ENCODE measurements at regions not wholly inside any gene's neighbourhood (a gene's known extent, or its start where the extent isn't known, plus 50 kb on each side); places are given as distances from the start of the nearest gene placed in this dataset.

DNA sequence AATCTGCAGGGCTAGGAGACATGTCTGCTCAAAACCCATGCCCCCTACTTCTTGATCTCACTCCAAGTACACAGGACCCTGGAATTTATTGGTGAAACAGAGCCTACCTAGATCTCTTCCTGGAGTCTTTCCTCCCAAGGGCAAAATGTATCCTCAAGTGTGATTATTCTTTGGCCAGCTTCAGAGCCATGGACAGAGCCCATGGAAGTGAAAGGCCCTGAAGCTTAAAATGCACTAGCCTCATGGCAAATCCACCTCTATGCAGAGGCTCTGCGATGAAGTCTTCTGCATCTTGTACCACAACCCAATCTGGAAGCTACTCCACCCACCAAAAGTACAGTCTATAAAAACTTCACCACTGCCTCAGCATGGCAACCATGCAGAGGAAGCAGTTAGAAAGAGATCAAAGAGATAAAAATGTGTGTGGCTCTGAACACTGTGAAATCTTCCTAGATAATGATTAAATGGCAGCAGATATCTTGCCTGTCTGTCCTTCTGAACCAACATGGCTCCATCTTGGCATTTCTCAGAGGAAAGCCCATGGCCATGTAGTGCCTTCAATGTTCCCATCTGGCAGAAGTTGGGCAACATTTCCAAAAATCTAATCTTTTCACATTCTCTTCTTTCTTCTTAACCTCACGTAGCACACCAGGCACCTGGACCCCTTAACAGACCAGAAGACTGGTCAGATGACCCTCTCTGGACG lies 142.9 kb upstream of the KLF7 start:
- TF ChIP-seq POLR2AphosphoS5 (IDR thresholded peaks at IDR 0.05), result no peak
- TF ChIP-seq CTCF (IDR thresholded peaks at IDR 0.05), result no peak
- no peak for TF ChIP-seq POLR2A (IDR thresholded peaks at IDR 0.05)

All from breast epithelium (tissue), 3 donors.